ENCODE measurements at regions not wholly inside any gene's neighbourhood (a gene's known extent, or its start where the extent isn't known, plus 50 kb on each side); places are given as distances from the start of the nearest gene placed in this dataset.

- no peaks in the 10 kb centered on the region for H3K27me3 Mint-ChIP-seq
Measured at GRCh38 chr5:4383102-4383501, 757.0 kb upstream of the ADAMTS16 start.

GRCh38 chr5:4383518-4384198 lies 756.5 kb upstream of the ADAMTS16 start:
- DNase-seq (no peak), ATAC-seq (ENCODE audit: low read depth) (no peak)
- H3K9me3 Mint-ChIP-seq = peaks cover 14% of the 10 kb centered on the region
- intact Hi-C loops (cut with micrococcal nuclease) = no loop called here
- no peaks in the 10 kb centered on the region for H3K4me1 Mint-ChIP-seq
- H3K27me3 Mint-ChIP-seq = no peaks in the 10 kb centered on the region
- H3K36me3 Mint-ChIP-seq (ENCODE audit: low read depth) = no peaks in the 10 kb centered on the region
- POLR2A ChIA-PET = no interaction called here
- CTCF ChIA-PET = no interaction called here
- H3K4me3 Mint-ChIP-seq = no peak overlapping the region
- no peak for TF ChIP-seq CTCF (IDR thresholded peaks at IDR 0.05)
- no peak overlapping the region for H3K27ac Mint-ChIP-seq

More at GRCh38 chr5:4383102-4383501, 757.0 kb upstream of the ADAMTS16 start:
- no peak overlapping the region for H3K27ac Mint-ChIP-seq
- POLR2A ChIA-PET = no interaction called here
- H3K36me3 Mint-ChIP-seq (ENCODE audit: low read depth) = no peaks in the 10 kb centered on the region
- no peak for ATAC-seq (ENCODE audit: low read depth)
- intact Hi-C loops (cut with micrococcal nuclease) = no loop called here
- H3K4me3 Mint-ChIP-seq = no peak overlapping the region
- TF ChIP-seq CTCF (IDR thresholded peaks at IDR 0.05) = no peak
- peaks cover 14% of the 10 kb centered on the region for H3K9me3 Mint-ChIP-seq
- H3K4me1 Mint-ChIP-seq = no peaks in the 10 kb centered on the region
- CTCF ChIA-PET = no interaction called here
- no peak for DNase-seq

- Mint-ChIP-seq H3K4me1 (no peaks in the 10 kb centered on the region), H3K27ac (no peak overlapping the region), H3K27me3 (no peaks in the 10 kb centered on the region), H3K9me3 (peaks cover 12% of the 10 kb centered on the region), H3K36me3 (ENCODE audit: low read depth) (no peaks in the 10 kb centered on the region), H3K4me3 (no peak overlapping the region)
- DNase-seq (no peak), ATAC-seq (ENCODE audit: low read depth) (no peak)
- ChIA-PET CTCF (no interaction called here), POLR2A (no interaction called here)
- no peak for TF ChIP-seq CTCF (IDR thresholded peaks at IDR 0.05)
- intact Hi-C loops (cut with micrococcal nuclease) = no loop called here
Measured at GRCh38 chr5:4384649-4385048, 755.5 kb upstream of the ADAMTS16 start.

GRCh38 chr5:4386152-4386551 lies 754.0 kb upstream of the ADAMTS16 start:
- no peak overlapping the region for H3K4me3 Mint-ChIP-seq
- no peak for TF ChIP-seq CTCF (IDR thresholded peaks at IDR 0.05)
- ChIA-PET CTCF (no interaction called here), POLR2A (no interaction called here)
- H3K27me3 Mint-ChIP-seq = no peaks in the 10 kb centered on the region
- H3K36me3 Mint-ChIP-seq (ENCODE audit: low read depth) = no peaks in the 10 kb centered on the region
- no peak for ATAC-seq (ENCODE audit: low read depth)
- intact Hi-C loops (cut with micrococcal nuclease) = no loop called here
- H3K9me3 Mint-ChIP-seq = peaks cover 6% of the 10 kb centered on the region
- no peaks in the 10 kb centered on the region for H3K4me1 Mint-ChIP-seq
- DNase-seq = no peak
- H3K27ac Mint-ChIP-seq = no peak overlapping the region

- no peak for TF ChIP-seq CTCF (IDR thresholded peaks at IDR 0.05)
- intact Hi-C loops (cut with micrococcal nuclease) = no loop called here
- Mint-ChIP-seq H3K27me3 (no peaks in the 10 kb centered on the region), H3K9me3 (peaks cover 7% of the 10 kb centered on the region), H3K4me1 (no peaks in the 10 kb centered on the region), H3K27ac (no peak overlapping the region), H3K4me3 (no peak overlapping the region), H3K36me3 (ENCODE audit: low read depth) (no peaks in the 10 kb centered on the region)
- ChIA-PET POLR2A (no interaction called here), CTCF (no interaction called here)
- DNase-seq = no peak
- no peak for ATAC-seq (ENCODE audit: low read depth)
Measured at GRCh38 chr5:4387290-4387689, 752.8 kb upstream of the ADAMTS16 start.

Data from activated B cell treated with CpG ODN at 0.5 μM for 24 hours (primary cell).